Natural killer cell (primary cell): ENCODE measurements at regions not wholly inside any gene's neighbourhood (a gene's known extent, or its start where the extent isn't known, plus 50 kb on each side); places are given as distances from the start of the nearest gene placed in this dataset.
"Not testable (repeated sequence)": the region's sequence is repeated elsewhere in the genome, so short reads cannot be mapped to it uniquely, and the experiment has no call there.

ENCODE experiments used
- ATAC-seq, 3 donors: fragments of 150-1000 bp in 2 of 3; fragments of 200-7000 bp in 1 of 3; cut with Tn5 transposase; 1 replicate in 1 of 3; 2 replicates in 2 of 3; pipeline ENCODE4 v1.10.0; 2021; ENCODE audit warnings: mild to moderate bottlenecking in 2 of 3, moderate library complexity in 2 of 3
- DNase-seq, 2 donors: peaks; one replicate each; pipeline versions ENCODE4 v3.0.0 to v3.0.0-alpha.2; 2013 to 2021; ENCODE audit warnings: mixed read lengths in 1 of 2
- H3K27ac ChIP-seq: one replicate; pipeline ENCODE4 v1.5.1; 2013; ENCODE audit warnings: mild to moderate bottlenecking, low read length
- H3K27me3 ChIP-seq: one replicate; pipeline ENCODE4 v1.6.1; 2013; ENCODE audit warnings: low read length; ENCODE audit not compliant: control insufficient read depth, insufficient read depth
- H3K36me3 ChIP-seq: one replicate; pipeline ENCODE4 v1.6.1; 2013; ENCODE audit warnings: low read length; ENCODE audit not compliant: control insufficient read depth, insufficient read depth
- H3K4me1 ChIP-seq: one replicate; pipeline ENCODE4 v1.6.1; 2013; ENCODE audit warnings: low read length; ENCODE audit not compliant: control insufficient read depth, insufficient read depth
- H3K4me3 ChIP-seq: one replicate; pipeline ENCODE4 v1.5.1; 2013; ENCODE audit warnings: low read length
- H3K9me3 ChIP-seq: one replicate; pipeline ENCODE4 v1.6.1; 2013; ENCODE audit warnings: low read length; ENCODE audit not compliant: control insufficient read depth, insufficient read depth
- H3K27ac Mint-ChIP-seq, 2 donors: one replicate each; pipeline ENCODE4 v1.8.0; 2022; ENCODE audit warnings: mild to moderate bottlenecking in 2 of 2, mixed read lengths in 2 of 2, moderate library complexity in 1 of 2
- H3K27me3 Mint-ChIP-seq, 2 donors: one replicate each; pipeline ENCODE4 v1.8.0; 2022; ENCODE audit warnings: low read depth in 2 of 2, mixed read lengths in 2 of 2
- H3K36me3 Mint-ChIP-seq: one replicate; pipeline ENCODE4 v1.8.0; 2022; ENCODE audit warnings: mixed read lengths
- H3K4me1 Mint-ChIP-seq, 2 donors: one replicate each; pipeline ENCODE4 v1.8.0; 2022; ENCODE audit warnings: mixed read lengths in 2 of 2
- H3K4me3 Mint-ChIP-seq: one replicate; pipeline ENCODE4 v1.8.0; 2022; ENCODE audit warnings: mild to moderate bottlenecking, moderate library complexity, mixed read lengths
- H3K9me3 Mint-ChIP-seq, 2 donors: one replicate each; pipeline ENCODE4 v1.8.0; 2022; ENCODE audit warnings: mixed read lengths in 2 of 2
- CTCF ChIP-seq: fragments of 200-600 bp; IDR thresholded peaks from one replicate; pipeline ENCODE4 v1.8.0; 2022; ENCODE audit warnings: antibody characterized with exemption
- WGBS: methylation state at CpG from one replicate; pipeline ENCODE4 v1.1.7; 2013; ENCODE audit warnings: missing lambda C conversion rate; ENCODE audit not compliant: insufficient coverage; 5-methylcytosine and 5-hydroxymethylcytosine counted together
- intact Hi-C: fragments of 100-400 bp; cut with micrococcal nuclease; formaldehyde crosslinking; loops from one replicate; pipeline ENCODE4 v1.14.2; 2022

- 89% methylated on average over 5 of the region's 5 CpGs for WGBS
- Mint-ChIP-seq H3K27ac (no peak overlapping the region), H3K36me3 (no peaks in the 10 kb centered on the region)
These were observed 354.5 kb upstream of the CITED2 start for GRCh38 chr6:139728876-139729427.

GRCh38 chr6:139726272-139726671, 351.8 kb upstream of the CITED2 start:
- H3K27ac Mint-ChIP-seq, H3K9me3 Mint-ChIP-seq, intact Hi-C loops, H3K36me3 ChIP-seq, ATAC-seq, H3K4me3 ChIP-seq, H3K4me1 ChIP-seq, DNase-seq, H3K4me1 Mint-ChIP-seq, H3K27me3 ChIP-seq, H3K27ac ChIP-seq, H3K9me3 ChIP-seq, H3K4me3 Mint-ChIP-seq, H3K36me3 Mint-ChIP-seq, H3K27me3 Mint-ChIP-seq: not testable (repeated sequence)
- WGBS = 95% methylated on average over 18 of the region's 23 CpGs

More at GRCh38 chr6:139728876-139729427, 354.5 kb upstream of the CITED2 start:
- DNase-seq (no peak), ATAC-seq (no peak)
- H3K4me1 ChIP-seq = no peaks in the 10 kb centered on the region
- H3K27ac ChIP-seq = no peak overlapping the region
- Mint-ChIP-seq H3K4me3 (no peak overlapping the region), H3K4me1 (no peaks in the 10 kb centered on the region), H3K27me3 (peaks cover 0 to 6% of the 10 kb centered on the region in 2 donors), H3K9me3 (no peaks in the 10 kb centered on the region)
- no peak for TF ChIP-seq CTCF
- H3K27me3 ChIP-seq = no peaks in the 10 kb centered on the region
- intact Hi-C loops = no loop called here
- H3K36me3 ChIP-seq = no peaks in the 10 kb centered on the region
- no peak overlapping the region for H3K4me3 ChIP-seq
- no peaks in the 10 kb centered on the region for H3K9me3 ChIP-seq

- ATAC-seq (no peak), DNase-seq (no peak)
- Mint-ChIP-seq H3K27ac (no peak overlapping the region), H3K4me1 (no peaks in the 10 kb centered on the region), H3K27me3 (peaks cover 2 to 10% of the 10 kb centered on the region in 2 donors), H3K9me3 (no peaks in the 10 kb centered on the region), H3K36me3 (peaks cover 7% of the 10 kb centered on the region), H3K4me3 (no peak overlapping the region)
- Histone ChIP-seq H3K4me3 (no peak overlapping the region), H3K4me1 (no peaks in the 10 kb centered on the region), H3K9me3 (no peaks in the 10 kb centered on the region), H3K27ac (no peak overlapping the region), H3K36me3 (no peaks in the 10 kb centered on the region), H3K27me3 (no peaks in the 10 kb centered on the region)
- intact Hi-C loops = no loop called here
- WGBS = 94% methylated on average over 1 of the region's 3 CpGs
- no peak for TF ChIP-seq CTCF
These were observed 348.1 kb upstream of the CITED2 start for GRCh38 chr6:139722530-139722929.

GRCh38 chr6:139721954-139722353, 347.5 kb upstream of the CITED2 start:
- intact Hi-C loops = no loop called here
- Histone ChIP-seq H3K4me3 (no peak overlapping the region), H3K27ac (no peak overlapping the region), H3K27me3 (no peaks in the 10 kb centered on the region), H3K9me3 (no peaks in the 10 kb centered on the region), H3K4me1 (no peaks in the 10 kb centered on the region), H3K36me3 (no peaks in the 10 kb centered on the region)
- Mint-ChIP-seq H3K27me3 (peaks cover 2 to 10% of the 10 kb centered on the region in 2 donors), H3K9me3 (no peaks in the 10 kb centered on the region), H3K36me3 (peaks cover 7% of the 10 kb centered on the region), H3K4me3 (no peak overlapping the region), H3K4me1 (no peaks in the 10 kb centered on the region), H3K27ac (no peak overlapping the region)
- 100% methylated on average over 2 of the region's 3 CpGs for WGBS
- no peak for ATAC-seq
- no peak for TF ChIP-seq CTCF
- DNase-seq = no peak
